ENCODE measurements at regions not wholly inside any gene's neighbourhood (a gene's known extent, or its start where the extent isn't known, plus 50 kb on each side); places are given as distances from the start of the nearest gene placed in this dataset.

DNA sequence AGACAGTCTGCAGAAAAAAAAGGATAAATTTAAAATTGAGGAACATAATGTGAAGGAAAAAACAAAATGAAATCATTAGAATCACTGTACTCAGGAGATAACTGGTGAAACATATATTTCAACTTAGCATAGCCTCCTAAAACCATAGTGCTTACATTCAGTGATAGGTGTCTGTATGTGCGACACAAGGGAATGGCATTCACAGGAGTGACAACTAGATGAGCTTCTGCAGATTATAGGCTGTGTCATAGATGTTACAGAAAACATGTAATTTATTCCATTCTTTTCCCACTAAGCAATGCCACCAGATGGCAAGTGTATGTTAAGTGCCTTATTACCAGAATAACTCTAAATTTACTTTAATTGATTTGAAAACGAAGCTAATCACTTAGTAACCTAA is 960.0 kb upstream of the PCDH20 start:
- TF ChIP-seq, protein P1, sequence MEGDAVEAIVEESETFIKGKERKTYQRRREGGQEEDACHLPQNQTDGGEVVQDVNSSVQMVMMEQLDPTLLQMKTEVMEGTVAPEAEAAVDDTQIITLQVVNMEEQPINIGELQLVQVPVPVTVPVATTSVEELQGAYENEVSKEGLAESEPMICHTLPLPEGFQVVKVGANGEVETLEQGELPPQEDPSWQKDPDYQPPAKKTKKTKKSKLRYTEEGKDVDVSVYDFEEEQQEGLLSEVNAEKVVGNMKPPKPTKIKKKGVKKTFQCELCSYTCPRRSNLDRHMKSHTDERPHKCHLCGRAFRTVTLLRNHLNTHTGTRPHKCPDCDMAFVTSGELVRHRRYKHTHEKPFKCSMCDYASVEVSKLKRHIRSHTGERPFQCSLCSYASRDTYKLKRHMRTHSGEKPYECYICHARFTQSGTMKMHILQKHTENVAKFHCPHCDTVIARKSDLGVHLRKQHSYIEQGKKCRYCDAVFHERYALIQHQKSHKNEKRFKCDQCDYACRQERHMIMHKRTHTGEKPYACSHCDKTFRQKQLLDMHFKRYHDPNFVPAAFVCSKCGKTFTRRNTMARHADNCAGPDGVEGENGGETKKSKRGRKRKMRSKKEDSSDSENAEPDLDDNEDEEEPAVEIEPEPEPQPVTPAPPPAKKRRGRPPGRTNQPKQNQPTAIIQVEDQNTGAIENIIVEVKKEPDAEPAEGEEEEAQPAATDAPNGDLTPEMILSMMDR (IDR thresholded peaks at IDR 0.05), result no peak
- no peak for TF ChIP-seq POLR2AphosphoS5 (IDR thresholded peaks at IDR 0.05)

Data from prostate gland (tissue), 2 donors.